HG03095 (cell line): ENCODE measurements at regions not wholly inside any gene's neighbourhood (a gene's known extent, or its start where the extent isn't known, plus 50 kb on each side); places are given as distances from the start of the nearest gene placed in this dataset.
"Not testable (repeated sequence)": the region's sequence is repeated elsewhere in the genome, so short reads cannot be mapped to it uniquely, and the experiment has no call there.

Experiments
- ATAC-seq: cut with Tn5 transposase; IDR thresholded peaks from one replicate; pipeline ENCODE4 v1.9.1; 2021; ENCODE audit warnings: moderate library complexity; ENCODE audit not compliant: unreplicated experiment

GRCh38 chr7:145481985-145482384, 634.6 kb upstream of the CNTNAP2 start:
- no peak for ATAC-seq

GRCh38 chr7:145478541-145478940, 638.1 kb upstream of the CNTNAP2 start:
- no peak for ATAC-seq

- no peak for ATAC-seq
These were observed 638.3 kb upstream of the TPK1 start for GRCh38 chr7:145474009-145474686.

- ATAC-seq = no peak
These were observed 636.0 kb upstream of the TPK1 start for GRCh38 chr7:145471883-145472282.

- ATAC-seq = no peak
These were observed 628.4 kb upstream of the TPK1 start for GRCh38 chr7:145464287-145464686.

- no peak for ATAC-seq
These were observed 626.6 kb upstream of the TPK1 start for GRCh38 chr7:145462463-145462862.

- ATAC-seq = no peak
These were observed 599.0 kb upstream of the TPK1 start for GRCh38 chr7:145434811-145435210.

- ATAC-seq = no peak
These were observed 596.0 kb upstream of the TPK1 start for GRCh38 chr7:145431834-145432233.

GRCh38 chr7:145418481-145418880, 582.6 kb upstream of the TPK1 start:
- not testable (repeated sequence) for ATAC-seq

- no peak for ATAC-seq
These were observed 575.2 kb upstream of the TPK1 start for GRCh38 chr7:145411066-145411465.

GRCh38 chr7:145398758-145399157, 562.9 kb upstream of the TPK1 start:
- no peak for ATAC-seq

- no peak for ATAC-seq
These were observed 558.3 kb upstream of the TPK1 start for GRCh38 chr7:145394126-145394525.

GRCh38 chr7:145382762-145383161, 546.9 kb upstream of the TPK1 start:
- ATAC-seq = no peak

GRCh38 chr7:145378197-145378596, 542.3 kb upstream of the TPK1 start:
- no peak for ATAC-seq

GRCh38 chr7:145360511-145361100, 524.8 kb upstream of the TPK1 start:
- ATAC-seq = no peak

- ATAC-seq = no peak
These were observed 514.5 kb upstream of the TPK1 start for GRCh38 chr7:145350334-145350733.

GRCh38 chr7:145349452-145349851, 513.6 kb upstream of the TPK1 start:
- not testable (repeated sequence) for ATAC-seq

GRCh38 chr7:145347271-145347670, 511.4 kb upstream of the TPK1 start:
- ATAC-seq = no peak

GRCh38 chr7:145339319-145339718, 503.5 kb upstream of the TPK1 start:
- ATAC-seq = no peak

GRCh38 chr7:145331522-145331921, 495.7 kb upstream of the TPK1 start:
- no peak for ATAC-seq

- no peak for ATAC-seq
These were observed 495.2 kb upstream of the TPK1 start for GRCh38 chr7:145331076-145331475.

GRCh38 chr7:145327646-145328045, 491.8 kb upstream of the TPK1 start:
- ATAC-seq = no peak

- no peak for ATAC-seq
These were observed 488.2 kb upstream of the TPK1 start for GRCh38 chr7:145324081-145324480.
